ENCODE measurements at regions not wholly inside any gene's neighbourhood (a gene's known extent, or its start where the extent isn't known, plus 50 kb on each side); places are given as distances from the start of the nearest gene placed in this dataset.

- DNase-seq (ENCODE audit: low spot score), result no peak
These were observed 416.2 kb downstream of the ENC1 start for GRCh38 chr5:74224331-74224730.

GRCh38 chr5:74222806-74223205 lies 417.7 kb downstream of the ENC1 start:
- no peak for DNase-seq (ENCODE audit: low spot score)

GRCh38 chr5:74221413-74221812 lies 419.1 kb downstream of the ENC1 start:
- no peak for DNase-seq (ENCODE audit: low spot score)

GRCh38 chr5:74216012-74216411 lies 424.5 kb downstream of the ENC1 start:
- no peak for DNase-seq (ENCODE audit: low spot score)

GRCh38 chr5:74212336-74212735 lies 428.2 kb downstream of the ENC1 start:
- no peak for DNase-seq (ENCODE audit: low spot score)

GRCh38 chr5:74209571-74209970 lies 431.0 kb downstream of the ENC1 start:
- no peak for DNase-seq (ENCODE audit: low spot score)

- peak; percentile 13 for DNase-seq (ENCODE audit: low spot score)
These were observed 433.7 kb downstream of the ENC1 start for GRCh38 chr5:74206579-74207550.

GRCh38 chr5:74205767-74206578 lies 434.6 kb downstream of the ENC1 start:
- no peak for DNase-seq (ENCODE audit: low spot score)

GRCh38 chr5:74201334-74202081 lies 439.0 kb downstream of the ENC1 start:
- peak; percentile 20 for DNase-seq (ENCODE audit: low spot score)

- no peak for DNase-seq (ENCODE audit: low spot score)
These were observed 440.0 kb downstream of the ENC1 start for GRCh38 chr5:74200560-74200959.

- no peak for DNase-seq (ENCODE audit: low spot score)
These were observed 440.9 kb downstream of the ENC1 start for GRCh38 chr5:74199436-74200210.

GRCh38 chr5:74199005-74199404 lies 441.5 kb downstream of the ENC1 start:
- DNase-seq (ENCODE audit: low spot score), result no peak

- DNase-seq (ENCODE audit: low spot score), result no peak
These were observed 442.4 kb downstream of the ENC1 start for GRCh38 chr5:74198156-74198555.

GRCh38 chr5:74196233-74196632 lies 444.3 kb downstream of the ENC1 start:
- no peak for DNase-seq (ENCODE audit: low spot score)

GRCh38 chr5:74194196-74194595 lies 446.3 kb downstream of the ENC1 start:
- no peak for DNase-seq (ENCODE audit: low spot score)

GRCh38 chr5:74192606-74193299 lies 447.8 kb downstream of the ENC1 start:
- DNase-seq (ENCODE audit: low spot score), result no peak

GRCh38 chr5:74188351-74189105 lies 452.0 kb downstream of the ENC1 start:
- no peak for DNase-seq (ENCODE audit: low spot score)

GRCh38 chr5:74187757-74188156 lies 452.8 kb downstream of the ENC1 start:
- DNase-seq (ENCODE audit: low spot score), result no peak

- DNase-seq (ENCODE audit: low spot score), result no peak
These were observed 453.9 kb downstream of the ENC1 start for GRCh38 chr5:74186356-74187315.

Data from RKO (cell line).